ENCODE measurements at regions not wholly inside any gene's neighbourhood (a gene's known extent, or its start where the extent isn't known, plus 50 kb on each side); places are given as distances from the start of the nearest gene placed in this dataset.

DNA sequence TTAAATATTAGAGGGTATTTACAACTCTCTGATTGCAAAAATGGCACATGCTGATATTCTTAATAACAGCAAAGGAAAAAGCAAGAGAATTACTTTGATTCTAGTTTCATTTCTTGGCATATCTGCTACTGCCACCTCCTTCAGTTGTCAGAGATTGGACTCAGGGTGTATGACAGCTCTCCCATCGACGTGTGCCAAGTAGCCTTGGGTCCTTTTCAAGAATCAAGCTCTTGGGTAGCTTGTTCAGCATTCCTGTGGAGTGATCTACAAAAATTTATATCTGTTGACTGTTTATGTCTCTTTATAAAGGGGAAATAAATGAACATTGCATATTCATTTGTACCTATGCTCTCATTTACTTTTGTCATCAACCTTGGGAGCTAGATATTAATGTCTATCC is 315.6 kb downstream of the PRR16 start:
- no peak overlapping the region for H3K27ac ChIP-seq
- H3K4me1 ChIP-seq, result peaks cover 0 to 16% (median 3%) of the 10 kb centered on the region in 4 donors
- TF ChIP-seq, protein P1, sequence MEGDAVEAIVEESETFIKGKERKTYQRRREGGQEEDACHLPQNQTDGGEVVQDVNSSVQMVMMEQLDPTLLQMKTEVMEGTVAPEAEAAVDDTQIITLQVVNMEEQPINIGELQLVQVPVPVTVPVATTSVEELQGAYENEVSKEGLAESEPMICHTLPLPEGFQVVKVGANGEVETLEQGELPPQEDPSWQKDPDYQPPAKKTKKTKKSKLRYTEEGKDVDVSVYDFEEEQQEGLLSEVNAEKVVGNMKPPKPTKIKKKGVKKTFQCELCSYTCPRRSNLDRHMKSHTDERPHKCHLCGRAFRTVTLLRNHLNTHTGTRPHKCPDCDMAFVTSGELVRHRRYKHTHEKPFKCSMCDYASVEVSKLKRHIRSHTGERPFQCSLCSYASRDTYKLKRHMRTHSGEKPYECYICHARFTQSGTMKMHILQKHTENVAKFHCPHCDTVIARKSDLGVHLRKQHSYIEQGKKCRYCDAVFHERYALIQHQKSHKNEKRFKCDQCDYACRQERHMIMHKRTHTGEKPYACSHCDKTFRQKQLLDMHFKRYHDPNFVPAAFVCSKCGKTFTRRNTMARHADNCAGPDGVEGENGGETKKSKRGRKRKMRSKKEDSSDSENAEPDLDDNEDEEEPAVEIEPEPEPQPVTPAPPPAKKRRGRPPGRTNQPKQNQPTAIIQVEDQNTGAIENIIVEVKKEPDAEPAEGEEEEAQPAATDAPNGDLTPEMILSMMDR (IDR thresholded peaks at IDR 0.05), result no peak
- H3K27me3 ChIP-seq, result no peaks in the 10 kb centered on the region
- DNase-seq, result no peak
- H3K4me3 ChIP-seq, result no peak overlapping the region
- intact Hi-C loops (cut with DNase I; ENCODE audit: low total_unique reads), result loop anchor here (10.0 kb wide), 1 partner anchor 45 kb away; no protein-coding TSS in a partner anchor
- H3K9me3 ChIP-seq, result no peaks in the 10 kb centered on the region
- H3K36me3 ChIP-seq, result no peaks in the 10 kb centered on the region

DNA sequence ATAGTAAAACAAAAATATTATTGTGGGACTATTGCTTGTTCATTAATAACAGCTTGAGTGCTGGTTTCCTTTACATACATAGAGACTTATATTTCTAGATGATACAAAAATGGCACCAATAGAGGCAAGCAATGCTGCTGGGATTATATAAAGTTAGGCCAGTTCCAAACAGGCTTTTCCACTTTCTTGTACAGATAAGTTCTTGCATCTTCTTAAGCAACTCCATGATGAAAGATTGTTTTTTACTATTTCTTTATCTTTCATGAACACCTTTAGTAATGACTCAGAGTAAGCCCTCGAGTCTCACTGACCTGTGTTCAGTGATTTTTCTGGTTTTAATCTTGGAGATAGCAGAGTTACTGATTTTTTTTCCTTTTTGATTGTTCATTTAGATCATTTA is 324.4 kb downstream of the PRR16 start:
- Histone ChIP-seq H3K27ac (no peak overlapping the region), H3K27me3 (no peaks in the 10 kb centered on the region), H3K4me1 (no peaks in the 10 kb centered on the region), H3K4me3 (no peak overlapping the region), H3K9me3 (no peaks in the 10 kb centered on the region), H3K36me3 (no peaks in the 10 kb centered on the region)
- TF ChIP-seq, protein P1 (IDR thresholded peaks at IDR 0.05), result no peak
- no peak for DNase-seq
- intact Hi-C loops (cut with DNase I; ENCODE audit: low total_unique reads), result no loop called here

DNA sequence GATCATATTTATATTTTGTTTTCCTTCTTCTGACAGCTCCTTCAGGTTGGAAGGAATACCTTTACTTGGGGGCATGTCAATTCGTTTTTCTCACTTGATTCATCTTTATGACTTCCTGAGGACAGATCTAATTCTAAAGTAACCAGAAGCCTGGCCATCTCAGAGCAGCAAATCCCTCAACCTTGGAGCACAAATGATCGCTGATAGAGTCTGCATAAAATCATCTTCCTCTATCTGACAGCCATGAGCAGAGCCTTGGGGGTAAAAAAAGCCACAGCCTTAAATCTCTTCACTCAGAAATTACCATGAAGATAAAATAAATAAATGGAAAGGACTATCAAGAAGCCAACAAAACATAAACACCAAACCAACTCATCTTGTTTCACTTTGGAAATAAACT is 325.8 kb downstream of the PRR16 start:
- TF ChIP-seq, protein P1 (IDR thresholded peaks at IDR 0.05), result no peak
- no peaks in the 10 kb centered on the region for H3K27me3 ChIP-seq
- intact Hi-C loops (cut with DNase I; ENCODE audit: low total_unique reads), result no loop called here
- no peaks in the 10 kb centered on the region for H3K9me3 ChIP-seq
- no peaks in the 10 kb centered on the region for H3K36me3 ChIP-seq
- H3K4me1 ChIP-seq, result no peaks in the 10 kb centered on the region
- no peak for DNase-seq
- H3K27ac ChIP-seq, result no peak overlapping the region
- H3K4me3 ChIP-seq, result no peak overlapping the region

DNA sequence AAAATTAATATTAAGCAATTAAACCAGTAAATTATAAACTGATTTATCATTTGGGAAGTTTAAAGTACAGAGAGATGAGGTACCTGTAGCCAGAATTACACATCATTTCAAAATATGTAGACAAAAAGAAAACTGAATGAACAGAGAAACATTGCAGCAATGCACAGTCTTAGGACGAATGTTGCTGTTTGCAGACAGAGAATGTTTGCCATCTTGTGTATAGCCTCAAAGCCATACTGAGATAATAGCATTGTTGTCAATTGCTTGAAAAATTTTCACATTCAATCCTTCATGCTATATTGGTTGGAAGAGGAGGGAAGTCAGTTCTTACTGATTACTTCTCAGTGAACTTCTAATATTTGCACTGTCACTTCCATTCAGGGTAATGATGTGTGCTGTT is 326.2 kb downstream of the PRR16 start:
- intact Hi-C loops (cut with DNase I; ENCODE audit: low total_unique reads), result no loop called here

DNA sequence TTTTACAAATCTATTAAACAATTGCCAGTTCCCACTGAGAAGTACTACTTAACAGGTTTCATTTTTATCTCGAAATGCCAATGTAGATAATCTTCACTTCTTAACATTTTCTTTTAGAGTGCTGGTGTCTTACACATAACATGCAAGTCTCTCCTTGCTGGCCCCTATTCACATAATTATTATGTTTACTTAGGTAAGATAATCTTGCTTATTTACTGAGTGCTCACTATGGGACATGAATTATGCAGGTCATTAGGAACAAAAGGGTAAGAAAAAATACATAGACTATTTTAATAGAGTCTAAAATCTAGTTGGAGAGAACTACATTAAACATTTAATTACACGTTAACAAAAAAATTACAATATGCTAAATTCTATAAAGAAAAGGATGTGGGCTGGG is 328.4 kb downstream of the PRR16 start:
- H3K27ac ChIP-seq, result no peak overlapping the region
- TF ChIP-seq, protein P1 (IDR thresholded peaks at IDR 0.05), result no peak
- H3K4me3 ChIP-seq, result no peak overlapping the region
- no peak for DNase-seq
- no peaks in the 10 kb centered on the region for H3K27me3 ChIP-seq
- no peaks in the 10 kb centered on the region for H3K9me3 ChIP-seq
- intact Hi-C loops (cut with DNase I; ENCODE audit: low total_unique reads), result no loop called here
- no peaks in the 10 kb centered on the region for H3K4me1 ChIP-seq
- no peaks in the 10 kb centered on the region for H3K36me3 ChIP-seq

More for the DNA sequence above, 326.2 kb downstream of the PRR16 start:
- no peaks in the 10 kb centered on the region for H3K27me3 ChIP-seq
- no peaks in the 10 kb centered on the region for H3K9me3 ChIP-seq
- no peak for DNase-seq
- TF ChIP-seq, protein P1 (IDR thresholded peaks at IDR 0.05), result no peak
- no peak overlapping the region for H3K27ac ChIP-seq
- no peak overlapping the region for H3K4me3 ChIP-seq
- H3K4me1 ChIP-seq, result no peaks in the 10 kb centered on the region
- no peaks in the 10 kb centered on the region for H3K36me3 ChIP-seq

DNA sequence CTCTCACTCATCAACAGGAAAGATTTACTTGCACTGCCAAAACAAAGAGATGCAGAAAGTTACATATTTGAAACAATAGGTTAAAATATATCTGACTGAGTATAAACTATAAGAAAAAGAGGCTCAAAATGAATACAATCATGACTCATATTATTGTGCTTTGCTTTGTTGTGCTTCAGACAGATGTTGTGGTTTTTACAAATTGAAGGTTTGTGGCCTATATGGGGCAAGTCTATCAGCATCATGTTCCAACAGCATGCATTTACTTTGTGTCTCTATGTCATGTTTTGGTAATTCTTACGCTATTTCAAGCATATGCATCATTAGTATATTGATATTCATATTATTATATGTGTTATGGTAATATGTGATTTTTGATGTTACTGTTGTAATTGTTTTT is 330.0 kb downstream of the PRR16 start:
- intact Hi-C loops (cut with DNase I; ENCODE audit: low total_unique reads), result no loop called here
- H3K9me3 ChIP-seq, result no peaks in the 10 kb centered on the region
- no peaks in the 10 kb centered on the region for H3K36me3 ChIP-seq
- no peak overlapping the region for H3K4me3 ChIP-seq
- TF ChIP-seq, protein P1 (IDR thresholded peaks at IDR 0.05), result no peak
- H3K27ac ChIP-seq, result no peak overlapping the region
- no peak for DNase-seq
- H3K27me3 ChIP-seq, result no peaks in the 10 kb centered on the region
- no peaks in the 10 kb centered on the region for H3K4me1 ChIP-seq
